Endometrium (tissue), 2 donors: ENCODE measurements at regions not wholly inside any gene's neighbourhood (a gene's known extent, or its start where the extent isn't known, plus 50 kb on each side); places are given as distances from the start of the nearest gene placed in this dataset.

Experiments
- FAIRE-seq: peaks from 2 replicates; lab custom pipeline; 2012; peaks lifted over from hg19 to GRCh38; lab: Jason Lieb, UNC
- donor health status: control.
- donor health status: control.

GRCh38 chr5:169352901-169353300 lies 52.0 kb upstream of the SLIT3 start:
- no peak for FAIRE-seq

- no peak for FAIRE-seq
These were observed 50.8 kb upstream of the SLIT3 start for GRCh38 chr5:169351721-169352120.

- FAIRE-seq, result no peak
These were observed 49.9 kb upstream of the SLIT3 start for GRCh38 chr5:169350759-169351240.
